Endothelial cell of umbilical vein (primary cell): ENCODE measurements at regions not wholly inside any gene's neighbourhood (a gene's known extent, or its start where the extent isn't known, plus 50 kb on each side); places are given as distances from the start of the nearest gene placed in this dataset.

Experiments used
- BruUV-seq: library from RNA; stranded (reverse); fragments of 400-500 nt; replicated peaks from 2 replicates; lab custom pipeline; 2021; lab: Mats Ljungman, UMichigan
- CTCF ChIA-PET: fragments of 300-600, 350-600 bp; sonication (Branson Sonifier 250); formaldehyde crosslinking; loops from one replicate; lab custom pipeline; 2021; ENCODE audit warnings: antibody characterized with exemption, inconsistent platforms; lab: Charles Lee
- POLR2A ChIA-PET: fragments of 300-600, 350-600 bp; sonication (Branson Sonifier 250); formaldehyde crosslinking; loops from one replicate; lab custom pipeline; 2021; ENCODE audit warnings: antibody characterized with exemption, inconsistent platforms; lab: Charles Lee
- DNase-seq: peaks from one replicate; pipeline ENCODE4 v3.0.0-alpha.2; 2011; ENCODE audit warnings: low read depth, low spot score
- FAIRE-seq: peaks from 2 replicates; lab custom pipeline; 2011; peaks lifted over from hg19 to GRCh38; lab: Jason Lieb, UNC
- H2AFZ ChIP-seq: 2 replicates; pipeline ENCODE4 v1.6.0; 2012; ENCODE audit warnings: low read depth, low read length, control low read depth, inconsistent platforms
- H3K27ac ChIP-seq: 2 replicates; pipeline ENCODE4 v1.5.1; 2011; ENCODE audit warnings: low read depth, mild to moderate bottlenecking, control low read depth, low read length, moderate library complexity; ENCODE audit not compliant: insufficient read depth
- H3K27me3 ChIP-seq, 2 experiments: 2 replicates each; pipeline versions ENCODE4 v1.6.0 to v1.6.1; 2011; ENCODE audit warnings: low read length in 2 of 2, mixed read lengths in 1 of 2; ENCODE audit not compliant: control insufficient read depth in 2 of 2, insufficient read depth in 2 of 2
- H3K36me3 ChIP-seq, 2 experiments: 2 replicates in 1 of 2; 3 replicates in 1 of 2; pipeline ENCODE4 v1.5.1; 2011; ENCODE audit warnings: low read length in 2 of 2, mild to moderate bottlenecking in 1 of 2, moderate library complexity in 1 of 2; ENCODE audit not compliant: control insufficient read depth in 2 of 2, insufficient read depth in 2 of 2; ENCODE audit errors: extremely low read depth in 1 of 2
- H3K4me1 ChIP-seq: 3 replicates; pipeline ENCODE4 v1.5.1; 2011; ENCODE audit warnings: mild to moderate bottlenecking, low read length; ENCODE audit not compliant: control insufficient read depth, insufficient read depth; ENCODE audit errors: extremely low read depth
- H3K4me2 ChIP-seq: 2 replicates; pipeline ENCODE4 v1.6.1; 2011; ENCODE audit warnings: low read length, control low read depth, mixed read lengths; ENCODE audit not compliant: insufficient read depth
- H3K4me3 ChIP-seq, 3 experiments: fragments of 200-600 bp in 1 of 3; sonication (generic), shearing (Covaris generic) in 1 of 3; replicated peaks in 1 of 3; 2 replicates each; pipeline ENCODE4 v1.5.1; 2011 to 2016; ENCODE audit warnings: control low read depth in 3 of 3, low read length in 3 of 3, mild to moderate bottlenecking in 2 of 3, inconsistent platforms in 1 of 3, low read depth in 1 of 3, moderate library complexity in 1 of 3; ENCODE audit not compliant: insufficient read depth in 1 of 3
- H3K79me2 ChIP-seq: 2 replicates; pipeline ENCODE4 v1.6.0; 2012; ENCODE audit warnings: low read length, inconsistent platforms; ENCODE audit not compliant: control insufficient read depth, insufficient read depth
- H3K9ac ChIP-seq: replicated peaks from 2 replicates; pipeline ENCODE3; 2011; ENCODE audit warnings: low read length, control low read depth; ENCODE audit not compliant: insufficient read depth; ENCODE audit errors: extremely low read depth
- H3K9me1 ChIP-seq: replicated peaks from 3 replicates; pipeline ENCODE4 v1.6.0; 2011; ENCODE audit warnings: mild to moderate bottlenecking, low read length; ENCODE audit not compliant: control insufficient read depth, insufficient read depth; ENCODE audit errors: extremely low read depth
- H3K9me3 ChIP-seq: replicated peaks from 2 replicates; pipeline ENCODE4 v1.5.1; 2012; ENCODE audit warnings: low read length, inconsistent platforms; ENCODE audit not compliant: control insufficient read depth, insufficient read depth
- H4K20me1 ChIP-seq: replicated peaks from 2 replicates; pipeline ENCODE3; 2011; ENCODE audit warnings: mild to moderate bottlenecking, low read length; ENCODE audit not compliant: control insufficient read depth, insufficient read depth; ENCODE audit errors: extremely low read depth
- EZH2 ChIP-seq: IDR thresholded peaks from 2 replicates; pipeline ENCODE4 v1.6.1; 2012; ENCODE audit warnings: borderline replicate concordance, low read depth, mild to moderate bottlenecking, moderate library complexity, low read length, inconsistent platforms; ENCODE audit not compliant: severe bottlenecking
- FOS ChIP-seq: IDR thresholded peaks from 2 replicates; pipeline ENCODE4 v1.6.1; 2011; ENCODE audit warnings: mild to moderate bottlenecking, low read length, moderate library complexity, borderline replicate concordance; ENCODE audit not compliant: insufficient read depth
- GATA2 ChIP-seq: IDR thresholded peaks from 2 replicates; pipeline ENCODE4 v1.7.0; 2011; ENCODE audit warnings: low read depth, mild to moderate bottlenecking, moderate library complexity, mixed read lengths, low read length; ENCODE audit not compliant: insufficient read length, insufficient read depth
- MYC ChIP-seq: IDR thresholded peaks from one replicate; pipeline ENCODE4 v1.6.1; 2011; ENCODE audit warnings: mild to moderate bottlenecking, low read depth, low read length
- POLR2A ChIP-seq: IDR thresholded peaks from 2 replicates; pipeline ENCODE4 v1.6.1; 2012; ENCODE audit warnings: low read depth, mild to moderate bottlenecking, control low read depth, low read length
- POLR2AphosphoS5 ChIP-seq: IDR thresholded peaks from 2 replicates; pipeline ENCODE4 v1.6.1; 2012; ENCODE audit warnings: low read depth, mild to moderate bottlenecking, control low read depth, low read length, moderate library complexity; ENCODE audit not compliant: insufficient read depth
- dilution Hi-C: fragments of 300-500 bp; cut with MboI; formaldehyde crosslinking; loops from one replicate; pipeline ENCODE4 v1.15.0; 2019; ENCODE audit warnings: low sequenced_read_pairs; ENCODE audit not compliant: extremely low pct_ligation_motif_present
- intact Hi-C: fragments of 100-400 bp; cut with micrococcal nuclease; formaldehyde crosslinking; loops from one replicate; pipeline ENCODE4 v1.10.0; 2022
- TF ChIP-seq, protein P1 (sequence below): IDR thresholded peaks from 2 replicates; pipeline ENCODE4 v1.6.1; 2011; ENCODE audit not compliant: insufficient read depth, insufficient read length
- TF ChIP-seq, protein P2 (sequence below), 2 donors: IDR thresholded peaks; 1 replicate in 1 of 2; 2 replicates in 1 of 2; pipeline ENCODE4 v1.5.1; 2011; ENCODE audit warnings: low read length in 2 of 2, mild to moderate bottlenecking in 2 of 2, moderate library complexity in 2 of 2, control low read depth in 1 of 2, inconsistent platforms in 1 of 2, low read depth in 1 of 2; ENCODE audit not compliant: insufficient read depth in 1 of 2; ENCODE audit errors: extremely low read depth in 1 of 2

GRCh38 chr3:102699819-102700140 lies 265.0 kb downstream of the ZPLD1 start:
- FAIRE-seq: no peak
- Histone ChIP-seq H3K27ac (no peak overlapping the region), H2AFZ (no peak overlapping the region), H3K4me3 (no peak overlapping the region), H4K20me1 (no peaks in the 10 kb centered on the region), H3K4me2 (no peak overlapping the region), H3K9ac (no peak overlapping the region), H3K9me1 (no peaks in the 10 kb centered on the region), H3K36me3 (no peaks in the 10 kb centered on the region), H3K79me2 (no peaks in the 10 kb centered on the region), H3K9me3 (no peaks in the 10 kb centered on the region), H3K27me3 (no peaks in the 10 kb centered on the region), H3K4me1 (no peaks in the 10 kb centered on the region)
- no TSS peak for BruUV-seq
- intact Hi-C loops: no loop called here
- dilution Hi-C loops: no loop called here
- TF ChIP-seq MYC: no peak
- TF ChIP-seq POLR2A: no peak
- TF ChIP-seq FOS: no peak
- TF ChIP-seq, protein P1, sequence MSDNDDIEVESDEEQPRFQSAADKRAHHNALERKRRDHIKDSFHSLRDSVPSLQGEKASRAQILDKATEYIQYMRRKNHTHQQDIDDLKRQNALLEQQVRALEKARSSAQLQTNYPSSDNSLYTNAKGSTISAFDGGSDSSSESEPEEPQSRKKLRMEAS: no peak
- no peak for TF ChIP-seq GATA2
- TF ChIP-seq, protein P2, sequence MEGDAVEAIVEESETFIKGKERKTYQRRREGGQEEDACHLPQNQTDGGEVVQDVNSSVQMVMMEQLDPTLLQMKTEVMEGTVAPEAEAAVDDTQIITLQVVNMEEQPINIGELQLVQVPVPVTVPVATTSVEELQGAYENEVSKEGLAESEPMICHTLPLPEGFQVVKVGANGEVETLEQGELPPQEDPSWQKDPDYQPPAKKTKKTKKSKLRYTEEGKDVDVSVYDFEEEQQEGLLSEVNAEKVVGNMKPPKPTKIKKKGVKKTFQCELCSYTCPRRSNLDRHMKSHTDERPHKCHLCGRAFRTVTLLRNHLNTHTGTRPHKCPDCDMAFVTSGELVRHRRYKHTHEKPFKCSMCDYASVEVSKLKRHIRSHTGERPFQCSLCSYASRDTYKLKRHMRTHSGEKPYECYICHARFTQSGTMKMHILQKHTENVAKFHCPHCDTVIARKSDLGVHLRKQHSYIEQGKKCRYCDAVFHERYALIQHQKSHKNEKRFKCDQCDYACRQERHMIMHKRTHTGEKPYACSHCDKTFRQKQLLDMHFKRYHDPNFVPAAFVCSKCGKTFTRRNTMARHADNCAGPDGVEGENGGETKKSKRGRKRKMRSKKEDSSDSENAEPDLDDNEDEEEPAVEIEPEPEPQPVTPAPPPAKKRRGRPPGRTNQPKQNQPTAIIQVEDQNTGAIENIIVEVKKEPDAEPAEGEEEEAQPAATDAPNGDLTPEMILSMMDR (IDR thresholded peaks at IDR 0.05; ENCODE audit: extremely low read depth in 1 of 2, insufficient read depth in 1 of 2, low read depth in 1 of 2, low read length in 2 of 2): no peak
- no peak for TF ChIP-seq EZH2
- TF ChIP-seq POLR2AphosphoS5: no peak
- ChIA-PET POLR2A (no interaction called here), CTCF (no interaction called here)
- DNase-seq: no peak
